ENCODE measurements at regions not wholly inside any gene's neighbourhood (a gene's known extent, or its start where the extent isn't known, plus 50 kb on each side); places are given as distances from the start of the nearest gene placed in this dataset.

- DNase-seq, result no peak
Measured at GRCh38 chr1:234554218-234554697, 55.7 kb downstream of the IRF2BP2 start.

- no peak for DNase-seq
Measured at GRCh38 chr1:234553240-234554188, 56.5 kb downstream of the IRF2BP2 start.

GRCh38 chr1:234551032-234551378 is 59.0 kb downstream of the IRF2BP2 start:
- DNase-seq, result no peak

GRCh38 chr1:234550341-234551031 is 59.5 kb downstream of the IRF2BP2 start:
- DNase-seq, result no peak

- no peak for DNase-seq
Measured at GRCh38 chr1:234549447-234550021, 60.4 kb downstream of the IRF2BP2 start.

- no peak for DNase-seq
Measured at GRCh38 chr1:234546890-234547788, 62.8 kb downstream of the IRF2BP2 start.

- DNase-seq, result no peak
Measured at GRCh38 chr1:234546387-234546704, 63.6 kb downstream of the IRF2BP2 start.

GRCh38 chr1:234545517-234546386 is 64.2 kb downstream of the IRF2BP2 start:
- peak; percentile 41 for DNase-seq

- peak; percentile 89 for DNase-seq
Measured at GRCh38 chr1:234544087-234544579, 65.2 kb upstream of the TARBP1 start.

- no peak for DNase-seq
Measured at GRCh38 chr1:234543442-234544086, 64.6 kb upstream of the TARBP1 start.

- no peak for DNase-seq
Measured at GRCh38 chr1:234542211-234542850, 63.4 kb upstream of the TARBP1 start.

- DNase-seq, result no peak
Measured at GRCh38 chr1:234541286-234541975, 62.5 kb upstream of the TARBP1 start.

- DNase-seq, result no peak
Measured at GRCh38 chr1:234540404-234540762, 61.4 kb upstream of the TARBP1 start.

- no peak for DNase-seq
Measured at GRCh38 chr1:234539666-234540403, 60.9 kb upstream of the TARBP1 start.

GRCh38 chr1:234538930-234539649 is 60.1 kb upstream of the TARBP1 start:
- DNase-seq, result no peak

- no peak for DNase-seq
Measured at GRCh38 chr1:234538062-234538731, 59.2 kb upstream of the TARBP1 start.

- no peak for DNase-seq
Measured at GRCh38 chr1:234537236-234537635, 58.3 kb upstream of the TARBP1 start.

GRCh38 chr1:234536741-234537140 is 57.8 kb upstream of the TARBP1 start:
- no peak for DNase-seq
